ENCODE measurements at regions not wholly inside any gene's neighbourhood (a gene's known extent, or its start where the extent isn't known, plus 50 kb on each side); places are given as distances from the start of the nearest gene placed in this dataset.

- CTCF ChIA-PET = no interaction called here
- Mint-ChIP-seq H3K9me3 (peaks cover 3% of the 10 kb centered on the region; the same call in 1 of the 2 replicates), H3K4me3 (no peak overlapping the region), H3K36me3 (no peaks in the 10 kb centered on the region), H3K27me3 (ENCODE audit: low read depth) (no peaks in the 10 kb centered on the region), H3K4me1 (peaks cover 10% of the 10 kb centered on the region), H3K27ac (no peak overlapping the region)
- POLR2A ChIA-PET = no interaction called here
- no peak for TF ChIP-seq PRRX2 (CRISPR knock-in tag; IDR thresholded peaks at IDR 0.05)
- no peak for TF ChIP-seq GTF2I (CRISPR knock-in tag; conservative IDR thresholded peaks at IDR 0.05)
- ATAC-seq (no peak), DNase-seq (ENCODE audit: low spot score) (no peak)
These were observed 123.3 kb upstream of the ST6GAL2 start for GRCh38 chr2:107009275-107009674.

DNA sequence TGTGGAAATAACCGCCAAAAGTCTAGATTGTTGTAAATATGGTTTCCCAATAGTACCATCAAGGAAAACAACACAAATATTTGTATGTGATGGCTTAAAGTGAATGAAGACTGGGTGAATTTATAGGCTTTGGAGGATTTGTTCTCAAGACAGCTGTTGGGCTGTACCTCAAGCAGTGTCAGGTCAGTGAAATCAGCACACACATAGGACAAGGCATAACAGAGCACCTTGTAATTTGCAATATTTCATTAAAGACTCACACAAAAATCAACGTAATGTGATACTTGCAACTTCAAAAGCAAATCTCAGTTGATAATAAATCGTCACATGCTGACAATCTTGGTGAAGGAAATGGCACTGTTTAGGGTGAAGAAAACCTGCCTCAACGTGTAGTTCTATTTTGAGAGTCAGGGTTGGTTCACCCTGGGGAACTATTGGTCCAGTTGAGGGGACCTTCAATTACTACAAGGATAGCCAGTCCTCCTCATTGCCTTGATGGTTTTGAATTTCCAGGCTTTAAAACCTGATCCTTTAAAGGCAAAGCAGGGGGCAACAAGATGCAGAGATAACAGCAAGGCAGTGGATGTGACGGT, 126.8 kb upstream of the ST6GAL2 start:
- no peak for DNase-seq (ENCODE audit: low spot score)
- TF ChIP-seq ZNF232 (CRISPR knock-in tag; IDR thresholded peaks at IDR 0.05) = no peak
- TF ChIP-seq HMGA2 (CRISPR knock-in tag; IDR thresholded peaks at IDR 0.05) = no peak
- TF ChIP-seq ARID4B (CRISPR knock-in tag; IDR thresholded peaks at IDR 0.05; ENCODE audit: borderline replicate concordance) = no peak
- TF ChIP-seq ZNF423 (CRISPR knock-in tag; IDR thresholded peaks at IDR 0.05) = no peak
- TF ChIP-seq SP1 (CRISPR knock-in tag; conservative IDR thresholded peaks at IDR 0.05) = no peak
- no peak for TF ChIP-seq ELF4 (CRISPR knock-in tag; IDR thresholded peaks at IDR 0.05; ENCODE audit: low read depth)
- TF ChIP-seq ZNF396 (CRISPR knock-in tag; IDR thresholded peaks at IDR 0.05; ENCODE audit: borderline replicate concordance) = no peak
- TF ChIP-seq MXD4 (CRISPR knock-in tag; IDR thresholded peaks at IDR 0.05; ENCODE audit: borderline replicate concordance) = no peak
- no peak for TF ChIP-seq FOXJ3 (CRISPR knock-in tag; IDR thresholded peaks at IDR 0.05; ENCODE audit: borderline replicate concordance)
- no peak for TF ChIP-seq ZBTB21 (CRISPR knock-in tag; IDR thresholded peaks at IDR 0.05; ENCODE audit: borderline replicate concordance)
- no peaks in the 10 kb centered on the region for H3K9me3 Mint-ChIP-seq
- H3K4me3 Mint-ChIP-seq = no peak overlapping the region
- ATAC-seq = no peak
- no peak overlapping the region for H3K27ac Mint-ChIP-seq
- H3K27me3 Mint-ChIP-seq (ENCODE audit: low read depth) = no peaks in the 10 kb centered on the region
- ChIA-PET CTCF (no interaction called here), POLR2A (no interaction called here)
- no peaks in the 10 kb centered on the region for H3K36me3 Mint-ChIP-seq
- peaks cover 8% of the 10 kb centered on the region for H3K4me1 Mint-ChIP-seq

- Mint-ChIP-seq H3K36me3 (no peaks in the 10 kb centered on the region), H3K4me3 (no peak overlapping the region), H3K27me3 (ENCODE audit: low read depth) (no peaks in the 10 kb centered on the region), H3K27ac (no peak overlapping the region), H3K9me3 (no peaks in the 10 kb centered on the region), H3K4me1 (peaks cover 8% of the 10 kb centered on the region)
- no peak for DNase-seq (ENCODE audit: low spot score)
- no peak for TF ChIP-seq ZNF138 (CRISPR knock-in tag; conservative IDR thresholded peaks at IDR 0.05)
- TF ChIP-seq, protein P1, sequence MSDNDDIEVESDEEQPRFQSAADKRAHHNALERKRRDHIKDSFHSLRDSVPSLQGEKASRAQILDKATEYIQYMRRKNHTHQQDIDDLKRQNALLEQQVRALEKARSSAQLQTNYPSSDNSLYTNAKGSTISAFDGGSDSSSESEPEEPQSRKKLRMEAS (CRISPR knock-in tag; IDR thresholded peaks at IDR 0.05) = no peak
- TF ChIP-seq GRHL2 (CRISPR knock-in tag; IDR thresholded peaks at IDR 0.05; ENCODE audit: insufficient replicate concordance, severe bottlenecking) = no peak
- TF ChIP-seq ZNF232 (CRISPR knock-in tag; IDR thresholded peaks at IDR 0.05) = no peak
- TF ChIP-seq OVOL2 (CRISPR knock-in tag; IDR thresholded peaks at IDR 0.05; ENCODE audit: borderline replicate concordance) = no peak
- TF ChIP-seq, protein P2, sequence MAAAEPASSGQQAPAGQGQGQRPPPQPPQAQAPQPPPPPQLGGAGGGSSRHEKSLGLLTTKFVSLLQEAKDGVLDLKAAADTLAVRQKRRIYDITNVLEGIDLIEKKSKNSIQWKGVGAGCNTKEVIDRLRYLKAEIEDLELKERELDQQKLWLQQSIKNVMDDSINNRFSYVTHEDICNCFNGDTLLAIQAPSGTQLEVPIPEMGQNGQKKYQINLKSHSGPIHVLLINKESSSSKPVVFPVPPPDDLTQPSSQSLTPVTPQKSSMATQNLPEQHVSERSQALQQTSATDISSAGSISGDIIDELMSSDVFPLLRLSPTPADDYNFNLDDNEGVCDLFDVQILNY (CRISPR knock-in tag; IDR thresholded peaks at IDR 0.05) = no peak
- TF ChIP-seq ZBTB21 (CRISPR knock-in tag; IDR thresholded peaks at IDR 0.05; ENCODE audit: borderline replicate concordance) = no peak
- TF ChIP-seq, protein P3, sequence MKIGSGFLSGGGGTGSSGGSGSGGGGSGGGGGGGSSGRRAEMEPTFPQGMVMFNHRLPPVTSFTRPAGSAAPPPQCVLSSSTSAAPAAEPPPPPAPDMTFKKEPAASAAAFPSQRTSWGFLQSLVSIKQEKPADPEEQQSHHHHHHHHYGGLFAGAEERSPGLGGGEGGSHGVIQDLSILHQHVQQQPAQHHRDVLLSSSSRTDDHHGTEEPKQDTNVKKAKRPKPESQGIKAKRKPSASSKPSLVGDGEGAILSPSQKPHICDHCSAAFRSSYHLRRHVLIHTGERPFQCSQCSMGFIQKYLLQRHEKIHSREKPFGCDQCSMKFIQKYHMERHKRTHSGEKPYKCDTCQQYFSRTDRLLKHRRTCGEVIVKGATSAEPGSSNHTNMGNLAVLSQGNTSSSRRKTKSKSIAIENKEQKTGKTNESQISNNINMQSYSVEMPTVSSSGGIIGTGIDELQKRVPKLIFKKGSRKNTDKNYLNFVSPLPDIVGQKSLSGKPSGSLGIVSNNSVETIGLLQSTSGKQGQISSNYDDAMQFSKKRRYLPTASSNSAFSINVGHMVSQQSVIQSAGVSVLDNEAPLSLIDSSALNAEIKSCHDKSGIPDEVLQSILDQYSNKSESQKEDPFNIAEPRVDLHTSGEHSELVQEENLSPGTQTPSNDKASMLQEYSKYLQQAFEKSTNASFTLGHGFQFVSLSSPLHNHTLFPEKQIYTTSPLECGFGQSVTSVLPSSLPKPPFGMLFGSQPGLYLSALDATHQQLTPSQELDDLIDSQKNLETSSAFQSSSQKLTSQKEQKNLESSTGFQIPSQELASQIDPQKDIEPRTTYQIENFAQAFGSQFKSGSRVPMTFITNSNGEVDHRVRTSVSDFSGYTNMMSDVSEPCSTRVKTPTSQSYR (CRISPR knock-in tag; IDR thresholded peaks at IDR 0.05) = no peak
- TF ChIP-seq, protein P4, sequence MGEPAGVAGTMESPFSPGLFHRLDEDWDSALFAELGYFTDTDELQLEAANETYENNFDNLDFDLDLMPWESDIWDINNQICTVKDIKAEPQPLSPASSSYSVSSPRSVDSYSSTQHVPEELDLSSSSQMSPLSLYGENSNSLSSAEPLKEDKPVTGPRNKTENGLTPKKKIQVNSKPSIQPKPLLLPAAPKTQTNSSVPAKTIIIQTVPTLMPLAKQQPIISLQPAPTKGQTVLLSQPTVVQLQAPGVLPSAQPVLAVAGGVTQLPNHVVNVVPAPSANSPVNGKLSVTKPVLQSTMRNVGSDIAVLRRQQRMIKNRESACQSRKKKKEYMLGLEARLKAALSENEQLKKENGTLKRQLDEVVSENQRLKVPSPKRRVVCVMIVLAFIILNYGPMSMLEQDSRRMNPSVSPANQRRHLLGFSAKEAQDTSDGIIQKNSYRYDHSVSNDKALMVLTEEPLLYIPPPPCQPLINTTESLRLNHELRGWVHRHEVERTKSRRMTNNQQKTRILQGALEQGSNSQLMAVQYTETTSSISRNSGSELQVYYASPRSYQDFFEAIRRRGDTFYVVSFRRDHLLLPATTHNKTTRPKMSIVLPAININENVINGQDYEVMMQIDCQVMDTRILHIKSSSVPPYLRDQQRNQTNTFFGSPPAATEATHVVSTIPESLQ (CRISPR knock-in tag; IDR thresholded peaks at IDR 0.05) = no peak
- TF ChIP-seq PRRX2 (CRISPR knock-in tag; IDR thresholded peaks at IDR 0.05) = no peak
- TF ChIP-seq ZNF263 (CRISPR knock-in tag; IDR thresholded peaks at IDR 0.05; ENCODE audit: low read depth) = no peak
- CTCF ChIA-PET = no interaction called here
- POLR2A ChIA-PET = no interaction called here
- ATAC-seq = no peak
These were observed 127.9 kb upstream of the ST6GAL2 start for GRCh38 chr2:107013884-107014283.
